Activated naive CD4-positive, alpha-beta T cell treated with Interleukin-2 at 50 U/mL for 16 hours (primary cell): ENCODE measurements at regions not wholly inside any gene's neighbourhood (a gene's known extent, or its start where the extent isn't known, plus 50 kb on each side); places are given as distances from the start of the nearest gene placed in this dataset.
"Not testable (repeated sequence)": the region's sequence is repeated elsewhere in the genome, so short reads cannot be mapped to it uniquely, and the experiment has no call there.

Source experiments
- DNase-seq: peaks from one replicate; pipeline ENCODE4 v3.0.0-alpha.2; 2020

DNA sequence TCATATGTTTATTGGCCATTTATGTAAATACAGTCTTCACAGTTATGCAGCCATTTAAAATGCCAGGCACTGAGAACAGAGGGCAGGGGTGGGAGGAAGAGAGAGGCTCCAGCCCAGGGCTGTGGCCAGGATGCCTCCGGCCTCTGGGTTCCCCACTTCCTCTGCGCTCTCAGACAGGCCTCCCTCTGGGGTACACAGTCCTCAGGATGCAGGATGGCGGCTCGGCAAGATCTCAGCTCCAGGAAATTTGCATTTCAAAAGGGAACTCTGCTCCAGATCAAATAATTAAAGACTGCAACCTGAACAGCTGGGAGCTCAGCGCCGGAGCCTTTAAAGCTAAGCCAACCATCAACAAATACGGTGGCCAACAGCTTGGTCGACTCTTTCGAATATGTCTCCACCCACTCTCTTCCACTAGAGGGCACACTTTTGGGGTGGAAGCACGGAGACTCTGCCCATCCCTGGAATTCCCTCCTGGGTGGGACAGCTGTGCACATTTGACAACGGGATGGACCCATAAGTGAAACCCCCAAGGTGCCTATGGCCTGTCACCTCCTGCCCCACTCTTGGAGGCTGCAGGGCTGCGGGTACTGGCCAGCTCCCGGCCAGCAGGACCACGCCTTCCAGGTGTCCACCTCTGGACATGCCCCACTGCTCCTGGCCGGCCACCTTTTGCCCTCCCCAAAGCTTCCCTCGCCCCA, 1044.7 kb downstream of the BRD1 start:
- no peak for DNase-seq

DNA sequence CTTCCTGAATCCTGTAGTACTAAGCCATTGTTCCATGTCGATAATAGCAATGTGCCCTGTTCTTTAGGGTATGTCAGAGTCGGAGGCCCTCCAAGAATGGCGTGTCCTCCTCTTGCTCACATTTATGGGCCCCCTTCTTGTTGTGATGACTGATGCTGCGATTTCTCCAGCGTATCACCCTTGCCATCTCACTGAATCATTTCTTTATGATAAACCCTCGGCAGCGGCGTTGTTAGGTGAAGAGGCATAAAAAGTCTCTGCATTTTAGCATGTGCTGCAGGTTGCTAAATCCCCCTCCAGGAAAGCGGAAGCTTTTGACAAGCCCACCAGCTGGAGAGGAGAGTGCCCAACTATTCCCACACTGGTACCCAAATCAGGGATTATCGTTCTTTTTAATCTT, 1045.3 kb downstream of the BRD1 start:
- no peak for DNase-seq

DNA sequence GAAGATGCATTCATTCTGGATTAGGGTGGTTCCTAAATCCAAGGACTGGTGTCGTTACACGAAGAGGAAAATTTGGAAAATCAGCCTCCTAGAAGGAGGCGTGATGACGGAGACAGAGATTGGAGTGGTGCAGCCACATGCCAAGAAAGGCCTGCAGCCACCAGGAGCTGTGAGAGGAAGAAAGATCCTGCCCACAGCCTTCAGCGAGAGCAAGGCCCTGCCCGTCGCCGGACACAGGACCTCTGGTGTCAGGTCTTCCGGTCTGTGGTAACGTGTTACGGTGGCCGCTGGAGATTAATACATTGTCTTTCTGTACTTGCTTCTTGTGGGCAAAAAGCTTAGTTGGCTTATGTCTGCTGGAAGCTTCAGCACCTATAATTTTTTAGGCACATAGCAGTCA, 1045.8 kb downstream of the BRD1 start:
- no peak for DNase-seq

DNA sequence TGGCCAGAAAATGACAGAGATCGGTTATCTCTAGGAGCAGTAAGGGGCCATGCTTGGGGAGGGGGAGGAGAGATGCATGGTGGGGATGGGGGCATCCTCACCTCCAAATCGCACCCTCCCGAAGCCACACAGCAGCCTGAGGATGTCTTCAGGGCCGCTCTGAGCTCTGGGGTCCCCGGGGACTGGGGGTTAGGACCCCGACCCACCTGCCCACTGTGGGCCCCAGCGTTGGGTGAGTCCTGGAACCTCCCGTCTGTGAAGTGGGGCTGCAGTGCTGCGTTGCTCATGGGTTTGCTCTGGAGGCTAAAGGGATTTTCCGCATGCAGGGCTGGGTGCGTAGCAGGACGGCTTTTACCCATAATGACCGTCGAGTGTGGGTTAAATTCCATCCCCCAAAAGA, 1046.3 kb downstream of the BRD1 start:
- DNase-seq = no peak

DNA sequence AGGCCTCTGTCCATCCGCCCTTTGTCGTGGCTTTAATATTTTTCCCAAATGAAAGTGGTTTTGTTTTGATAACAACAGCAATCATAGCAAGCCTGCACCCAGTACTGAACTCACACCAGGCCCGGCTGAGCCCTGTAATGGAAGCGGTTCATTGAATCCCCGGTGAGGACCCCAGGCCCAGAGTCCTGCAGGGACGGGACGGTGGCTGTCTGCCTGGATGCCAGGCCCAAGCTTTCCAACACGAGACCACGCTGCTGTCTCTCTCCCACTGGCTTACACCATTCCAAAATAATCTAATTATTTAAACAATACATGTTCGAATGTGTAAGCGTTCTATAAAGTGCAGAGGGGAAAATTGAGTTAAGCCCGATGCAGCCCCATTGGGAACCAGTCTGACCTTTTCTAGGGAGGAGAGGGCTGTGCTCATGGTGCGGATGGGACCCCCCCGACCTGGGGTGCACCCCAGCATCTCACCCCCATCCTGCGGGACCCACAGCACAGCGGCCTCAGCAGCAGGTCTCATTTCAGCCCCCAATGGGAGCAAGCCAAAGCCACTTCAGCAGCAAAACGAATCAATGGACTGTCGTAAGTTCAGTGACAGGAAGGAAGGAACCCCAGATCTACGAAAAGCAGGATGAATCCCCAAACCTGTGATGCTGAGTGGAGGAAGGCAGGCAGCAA, 1046.9 kb downstream of the BRD1 start:
- DNase-seq = no peak

DNA sequence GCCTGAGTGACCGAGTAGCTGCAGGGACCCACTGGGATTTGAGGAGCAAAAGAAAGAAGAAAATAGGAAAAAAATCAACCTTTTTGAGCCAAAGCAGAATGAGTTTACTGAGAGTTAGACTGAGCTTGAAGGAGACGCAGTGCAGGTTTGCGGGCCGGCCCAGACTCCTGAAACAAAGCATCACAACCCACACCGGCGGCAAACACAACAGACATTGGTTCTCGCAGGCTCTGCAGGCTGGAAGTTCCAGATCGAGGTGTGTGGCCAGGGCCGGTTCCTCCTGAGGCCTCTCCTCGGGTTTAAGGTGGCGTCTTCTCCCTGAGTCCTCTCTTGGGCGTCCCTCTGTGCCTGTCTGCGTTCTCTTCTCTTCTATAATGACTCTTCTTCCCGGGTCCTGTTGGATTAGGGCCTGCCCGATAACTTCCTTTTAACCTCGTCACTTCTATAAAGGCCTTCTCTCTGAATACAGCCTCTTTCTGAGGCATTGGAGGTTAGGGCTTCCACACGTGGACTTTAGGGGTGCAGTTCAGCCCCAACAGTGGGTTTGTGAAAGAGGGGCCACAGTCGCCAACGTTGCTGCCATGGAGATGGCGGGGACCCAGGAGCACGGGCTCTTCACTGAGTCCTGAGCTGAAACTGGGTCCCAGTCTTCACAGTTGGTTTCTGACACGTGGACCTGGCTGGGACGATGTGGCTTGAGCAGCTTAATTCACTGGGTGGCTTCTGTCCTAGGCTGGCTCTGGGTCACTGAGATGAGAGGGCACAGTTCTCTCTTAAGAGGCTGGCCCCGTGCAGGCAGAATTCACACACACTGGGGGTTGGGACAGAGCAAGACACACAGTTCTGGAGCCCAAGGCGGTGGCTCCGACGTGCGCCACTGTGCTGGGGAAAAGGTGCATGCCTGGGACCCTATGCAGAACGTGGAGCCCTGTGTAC, 1047.7 kb downstream of the BRD1 start:
- DNase-seq = no peak

DNA sequence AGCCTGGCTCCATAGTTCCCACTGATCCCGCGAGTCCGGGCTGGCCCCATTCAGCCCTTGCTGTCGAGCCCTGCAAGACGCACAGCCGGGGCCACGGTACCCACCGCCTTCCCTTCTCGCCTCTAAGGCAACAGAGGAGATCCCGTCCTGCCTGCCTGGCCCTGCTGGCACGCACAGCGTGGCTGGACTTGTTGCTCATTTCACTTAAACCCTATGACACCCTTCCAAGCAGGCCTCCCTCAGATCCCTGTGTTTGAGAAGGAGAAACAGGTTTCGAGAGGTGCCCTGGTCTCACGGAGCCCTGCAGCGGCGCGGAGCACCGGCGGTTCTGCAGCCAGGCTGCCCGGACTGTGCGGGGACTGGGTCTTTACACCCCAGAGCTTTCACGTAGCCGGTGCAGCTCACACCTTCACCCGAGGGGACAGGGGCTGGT, 1048.4 kb downstream of the BRD1 start:
- DNase-seq = no peak

DNA sequence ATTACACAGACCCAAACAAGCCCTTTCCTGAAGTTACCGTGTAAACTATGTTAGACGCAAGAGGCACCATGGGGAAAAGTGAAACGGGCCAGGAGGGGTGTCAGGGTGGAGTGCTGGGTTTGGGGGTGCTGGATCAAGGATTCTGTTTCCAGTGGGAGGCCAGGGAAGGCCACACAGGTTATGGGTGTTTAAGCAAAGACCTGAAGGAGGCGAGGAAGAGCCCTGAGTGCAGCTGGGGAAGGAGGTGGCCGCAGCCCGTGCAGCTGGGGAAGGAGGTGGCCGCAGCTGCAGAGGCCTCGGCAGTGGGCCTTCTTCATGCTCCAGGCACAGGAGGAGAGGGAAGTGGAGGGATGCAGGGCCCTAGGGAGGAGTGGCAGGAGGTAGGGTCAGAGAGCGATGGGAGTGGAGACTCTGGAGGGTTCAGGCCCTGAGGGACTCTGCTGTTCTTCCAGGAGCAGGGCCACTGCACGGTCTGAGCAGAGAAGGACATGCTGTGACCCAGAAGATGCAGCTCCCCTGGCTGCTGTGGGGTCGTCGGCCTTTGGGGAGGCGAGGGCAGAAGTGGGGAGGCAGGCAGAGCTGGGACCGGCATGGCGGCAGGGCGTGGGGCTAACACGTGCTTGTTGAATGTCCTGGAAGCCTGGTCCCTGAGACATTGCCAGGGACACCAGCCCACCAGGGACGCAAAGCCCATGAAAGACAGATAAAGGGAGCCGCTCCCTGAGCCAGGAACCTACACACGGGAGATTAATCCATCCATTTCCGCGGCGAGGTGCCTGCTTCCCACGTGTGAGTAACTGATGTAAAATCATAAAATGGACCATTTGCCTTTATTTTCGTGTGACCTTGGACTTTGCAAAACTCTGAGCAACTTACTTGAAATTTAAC, 1049.1 kb downstream of the BRD1 start:
- DNase-seq = no peak

DNA sequence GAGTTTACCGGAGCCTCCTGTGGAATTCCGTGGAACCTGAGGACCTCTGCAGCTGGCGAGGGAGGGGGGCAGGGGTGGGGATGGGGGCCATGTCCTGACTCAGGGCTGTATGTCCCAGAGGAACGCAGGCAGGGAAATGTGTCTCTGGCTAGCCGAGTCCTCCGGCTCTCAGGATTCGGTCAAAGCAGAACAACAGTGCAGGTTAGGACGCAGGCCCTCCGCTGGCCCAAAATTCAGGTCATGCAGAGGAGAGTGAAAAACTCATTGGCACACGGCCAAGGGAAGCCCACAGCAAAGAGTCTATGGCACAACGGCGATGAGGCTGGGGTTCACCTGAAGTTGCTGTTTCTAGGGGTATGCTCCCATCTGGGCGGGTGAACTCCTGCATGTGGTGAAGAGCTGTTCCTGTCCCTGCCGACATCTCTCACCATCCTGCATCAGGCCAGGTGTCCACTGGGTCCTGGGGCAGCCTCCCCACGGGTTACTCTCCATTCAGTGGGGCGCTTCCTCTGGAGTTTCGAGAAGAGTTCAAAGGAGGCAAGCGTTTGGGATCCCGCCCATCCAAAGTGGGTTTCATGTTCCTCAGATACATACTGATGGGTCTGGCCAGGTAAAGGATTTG, 1055.3 kb downstream of the BRD1 start:
- DNase-seq = no peak

DNA sequence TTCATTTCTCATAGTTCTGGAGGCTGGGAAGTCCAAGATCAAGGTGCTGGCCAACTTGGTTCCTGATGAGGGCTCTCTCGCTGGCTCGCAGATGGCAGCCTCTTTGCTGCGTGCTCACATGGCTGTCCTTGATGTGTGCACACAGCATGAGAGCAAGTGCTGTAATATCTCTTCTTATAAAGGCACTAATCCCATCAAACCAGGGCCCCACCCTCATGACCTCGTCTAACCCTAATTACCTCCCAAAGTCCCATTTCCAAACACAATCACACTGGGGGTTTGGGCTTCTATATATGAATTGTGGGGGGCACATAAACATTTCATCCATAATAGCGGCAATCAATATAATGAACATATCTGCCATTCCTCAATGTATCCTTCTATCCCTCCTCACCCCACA, 1062.1 kb downstream of the BRD1 start:
- DNase-seq = no peak

DNA sequence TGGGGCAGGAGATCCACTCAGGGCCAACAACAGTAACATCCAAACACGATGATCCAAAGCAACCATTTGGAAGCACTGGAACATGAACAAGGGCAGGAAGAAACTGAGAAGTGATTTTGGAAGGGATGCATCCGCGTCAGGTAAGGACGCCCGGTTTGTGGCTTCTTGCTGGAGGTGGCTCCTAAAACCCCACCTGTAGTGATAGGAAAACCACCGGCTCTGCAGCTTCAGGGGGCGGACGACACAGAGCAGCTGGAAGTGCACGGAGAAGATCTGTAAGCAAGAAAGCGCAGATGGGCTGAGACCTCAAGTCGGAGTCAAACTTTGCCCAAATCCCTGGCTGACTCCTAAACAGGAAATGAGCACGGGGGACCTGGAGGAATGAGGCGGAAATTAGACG, 1066.1 kb downstream of the BRD1 start:
- DNase-seq = no peak

DNA sequence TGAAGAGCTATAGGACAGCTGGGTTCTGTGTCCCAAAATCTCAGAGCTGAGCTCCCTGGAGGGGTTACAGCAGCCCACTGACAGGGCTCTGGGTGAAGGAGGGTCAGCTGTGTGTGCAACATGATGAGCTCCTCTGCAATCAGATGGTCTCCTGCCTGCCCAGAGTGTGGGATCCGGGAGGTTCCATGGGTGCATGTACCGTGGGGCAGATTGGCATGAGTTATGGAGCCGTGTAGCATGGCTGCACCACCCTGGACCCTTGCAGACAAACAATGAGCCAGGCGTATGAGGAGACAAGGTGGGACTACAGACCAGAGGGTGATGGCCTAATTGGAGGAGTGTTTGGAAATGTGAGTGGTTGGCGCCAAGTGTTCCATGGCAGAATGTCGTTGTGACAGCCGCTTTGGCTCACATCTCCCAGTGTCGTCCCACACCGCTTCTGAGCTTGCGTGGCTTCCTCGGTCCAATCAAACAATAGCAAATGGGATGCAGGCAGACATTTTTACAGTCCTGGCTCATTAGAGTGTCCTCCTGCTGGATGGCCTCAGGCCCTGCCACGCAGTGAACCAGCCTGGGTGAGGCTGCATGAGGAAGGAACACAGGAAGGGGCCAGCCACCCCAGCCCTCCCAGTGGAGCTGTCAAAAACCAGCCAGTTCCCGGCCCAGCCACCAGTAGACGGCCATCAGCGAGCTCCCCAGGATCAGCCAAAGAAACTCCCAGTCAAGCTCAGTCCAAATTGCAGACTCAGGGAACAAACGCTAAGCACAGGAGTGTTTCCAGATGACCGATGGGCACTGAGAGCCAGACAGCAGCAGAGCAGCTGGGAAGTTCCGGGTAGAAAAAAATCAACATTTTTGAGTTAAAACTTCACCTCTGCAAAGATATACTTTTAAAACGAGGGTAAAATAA, 1066.9 kb downstream of the BRD1 start:
- DNase-seq = no peak

DNA sequence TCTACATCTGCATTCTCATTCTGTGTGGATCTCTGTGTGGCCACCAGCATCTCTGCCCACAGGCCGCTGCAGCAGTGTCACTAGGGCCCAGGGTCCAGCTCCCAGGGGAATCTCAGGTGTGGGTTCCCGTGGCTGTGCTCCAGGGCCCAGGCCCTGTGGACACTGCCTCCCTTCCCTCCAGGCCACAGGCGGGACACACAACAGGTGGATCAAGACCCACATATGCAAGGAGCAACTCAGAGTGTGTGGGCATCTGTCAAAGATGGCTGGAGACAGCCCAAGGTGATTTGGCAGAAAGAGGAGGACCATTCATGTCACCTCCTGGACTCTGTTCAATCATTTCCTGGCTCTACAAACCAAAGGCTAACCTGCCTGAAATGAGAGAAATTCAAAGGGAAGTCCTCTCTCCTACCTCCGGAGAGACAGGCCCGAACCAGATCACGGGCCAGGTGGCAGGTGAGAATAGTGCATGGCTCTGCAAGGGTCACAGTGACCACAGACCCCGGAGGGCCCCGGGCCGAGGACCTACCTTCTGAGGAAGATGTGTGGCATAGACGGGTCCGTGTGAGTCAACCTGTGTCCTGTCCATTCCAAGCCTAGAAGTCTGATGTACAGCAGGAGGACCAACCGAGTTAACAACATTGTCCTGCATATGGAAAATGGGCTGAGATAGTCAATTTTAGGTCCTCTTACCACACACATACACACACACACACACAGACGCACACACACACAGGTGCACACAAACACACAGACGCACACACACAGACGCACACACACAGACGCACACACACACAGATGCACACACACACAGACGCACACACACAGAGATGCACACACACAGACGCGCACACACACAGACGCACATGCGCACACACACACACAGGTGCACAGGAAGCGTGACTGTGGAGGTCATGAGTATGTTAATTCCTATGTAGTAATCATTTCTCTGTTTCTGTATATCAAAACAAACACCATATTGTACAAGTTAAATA, 1068.5 kb downstream of the BRD1 start:
- no peak for DNase-seq

DNA sequence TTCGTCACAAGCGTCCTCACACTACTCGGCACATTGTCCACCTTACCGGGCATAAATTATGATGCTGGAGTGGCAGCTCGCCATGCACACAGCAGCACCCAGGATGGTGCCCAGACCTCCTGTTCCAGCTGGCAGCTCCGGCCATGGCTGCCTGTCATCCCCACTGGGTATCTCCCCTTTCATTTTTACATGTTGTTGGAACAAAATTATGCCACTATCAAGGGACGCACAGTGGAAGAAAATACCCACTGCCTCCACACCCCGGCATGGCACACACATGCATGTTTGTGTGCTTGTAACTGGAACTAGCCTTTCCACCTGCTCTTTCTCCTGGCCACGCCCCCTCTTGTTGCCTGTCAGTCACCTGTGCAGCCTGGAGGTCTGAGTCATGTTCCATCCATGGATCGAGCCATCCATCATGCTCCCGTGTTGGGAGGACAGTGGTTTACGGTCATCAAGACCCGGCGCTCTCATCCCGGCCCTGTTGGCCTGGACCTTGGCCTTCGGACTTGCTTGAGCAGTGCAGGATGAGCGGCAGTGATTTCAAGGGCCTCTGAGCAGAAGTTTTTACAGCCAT, 1069.6 kb downstream of the BRD1 start:
- DNase-seq = no peak

DNA sequence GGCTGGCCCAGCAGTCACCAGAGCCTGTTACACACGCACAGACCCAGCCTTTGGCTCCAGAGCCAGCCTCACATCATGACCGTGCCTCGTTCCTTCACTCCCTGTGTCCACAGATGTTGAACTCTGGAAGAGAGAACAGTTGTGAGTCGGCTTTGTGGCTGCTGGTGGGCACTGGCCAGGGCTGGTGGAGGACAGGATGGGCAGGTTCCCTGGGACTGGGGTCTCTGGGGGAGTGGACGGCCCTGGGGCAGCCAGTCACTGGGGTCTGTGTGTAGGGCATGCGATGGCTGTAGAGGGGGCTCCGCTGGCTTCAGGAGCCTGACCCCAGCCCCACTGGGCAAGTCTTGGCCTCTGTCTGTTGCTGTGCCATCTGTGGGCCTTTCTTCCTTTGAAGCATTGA, 1070.1 kb downstream of the BRD1 start:
- DNase-seq = no peak

DNA sequence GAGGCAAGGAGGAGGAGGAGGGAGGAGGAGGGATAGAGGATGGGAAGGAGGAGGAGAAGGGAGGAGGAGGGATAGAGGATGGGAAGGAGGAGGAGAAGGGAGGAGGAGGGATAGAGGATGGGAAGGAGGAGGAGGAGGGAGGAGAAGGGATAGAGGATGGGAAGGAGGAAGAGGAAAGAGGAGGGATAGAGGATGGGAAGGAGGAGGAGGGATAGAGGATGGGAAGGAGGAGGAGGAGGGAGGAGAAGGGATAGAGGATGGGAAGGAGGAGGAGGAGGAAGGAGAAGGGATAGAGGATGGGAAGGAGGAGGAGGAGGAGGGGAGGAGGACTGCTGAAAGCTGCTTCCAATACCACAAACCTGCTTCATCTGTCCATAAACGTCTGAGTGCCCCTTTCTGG, 1070.5 kb downstream of the BRD1 start:
- not testable (repeated sequence) for DNase-seq

DNA sequence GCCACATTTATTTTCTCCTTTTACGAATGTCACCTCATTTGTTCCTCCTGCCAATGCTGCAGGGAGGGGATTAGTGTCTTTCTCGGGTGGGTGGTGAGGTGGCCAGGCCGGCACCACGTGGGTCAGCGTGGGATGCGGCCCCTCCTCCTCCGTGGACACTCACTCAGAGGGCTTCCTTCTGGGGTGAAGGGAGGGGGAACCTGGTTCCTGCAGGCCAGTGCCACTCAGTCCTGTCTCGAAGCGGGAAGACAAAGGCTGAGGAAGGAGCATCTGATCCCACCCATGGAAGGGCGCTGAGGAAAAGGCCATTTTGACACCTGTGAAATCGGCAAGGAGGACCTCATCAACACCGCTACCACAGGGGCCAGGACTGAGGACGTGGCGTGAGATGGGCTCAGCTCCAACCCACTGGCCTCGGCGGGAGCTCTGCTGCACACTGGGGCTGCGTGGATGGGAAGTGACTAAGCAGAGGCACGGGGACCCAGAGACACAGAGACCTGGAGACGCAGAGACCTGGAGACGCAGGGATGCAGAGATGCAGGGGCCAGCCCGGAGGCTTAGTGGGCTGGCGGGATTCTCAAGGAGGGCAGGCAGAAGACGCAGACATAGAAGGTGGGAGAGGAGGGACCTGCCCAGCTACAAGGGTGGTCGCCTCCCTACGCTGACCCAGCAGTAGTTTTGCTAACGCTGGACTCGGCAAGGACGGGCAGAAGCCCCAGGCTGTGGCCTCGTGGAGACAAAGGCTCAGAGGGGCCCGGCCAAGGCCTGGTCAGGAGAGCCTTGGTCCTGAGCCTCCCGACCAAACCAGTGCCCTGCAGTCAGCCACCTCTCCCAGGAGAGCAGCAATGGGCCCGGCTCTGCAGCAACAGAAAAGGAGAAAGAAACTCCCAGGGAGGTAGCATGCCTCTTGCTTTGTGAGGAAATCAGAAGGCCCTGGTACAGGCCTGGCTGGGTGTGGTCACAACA, 1071.2 kb downstream of the BRD1 start:
- no peak for DNase-seq
